ENCODE measurements at regions not wholly inside any gene's neighbourhood (a gene's known extent, or its start where the extent isn't known, plus 50 kb on each side); places are given as distances from the start of the nearest gene placed in this dataset.

DNA sequence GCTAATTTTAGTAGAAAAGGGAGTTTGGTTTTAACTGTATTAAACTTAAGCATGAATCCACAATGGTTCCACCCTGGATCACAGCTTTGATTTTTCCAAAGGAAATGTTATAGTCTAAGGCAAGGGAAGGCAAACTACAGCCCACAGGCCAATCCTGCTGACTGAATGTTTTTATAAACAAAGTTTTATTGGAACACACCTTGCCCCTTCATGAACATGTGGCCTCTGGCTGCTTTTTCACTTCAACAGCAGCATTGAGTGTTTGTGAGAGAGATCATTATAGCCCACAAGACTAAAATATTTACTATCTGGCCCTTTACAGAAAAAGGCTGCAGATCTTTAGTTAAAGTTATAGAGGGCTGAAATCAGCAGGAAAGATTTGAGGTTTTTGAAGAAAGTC, 198.7 kb downstream of the IRS2 start:
- intact Hi-C loops (cut with micrococcal nuclease; ENCODE audit: unreplicated experiment) (no loop called here), in situ Hi-C loops (cut with MboI) (no loop called here)
- Histone ChIP-seq H3K27ac (ENCODE audit: control insufficient read depth, insufficient read depth) (no peak overlapping the region), H3K4me2 (ENCODE audit: control insufficient read depth, insufficient read depth) (no peak overlapping the region), H3K4me3 (no peak overlapping the region), H3K4me1 (ENCODE audit: control insufficient read depth, insufficient read depth, low read length) (no peaks in the 10 kb centered on the region), H3K79me2 (ENCODE audit: control insufficient read depth, insufficient read depth, low read length) (no peaks in the 10 kb centered on the region), H3K9ac (ENCODE audit: control insufficient read depth, insufficient read depth, low read length) (no peak overlapping the region), H3K36me3 (ENCODE audit: control insufficient read depth in 2 of 2, insufficient read depth in 2 of 2, low read length in 1 of 2) (no peaks in the 10 kb centered on the region), H2AFZ (ENCODE audit: control insufficient read depth, low read depth, low read length) (no peak overlapping the region), H3K27me3 (replicated peaks in 1 of 2; ENCODE audit: control insufficient read depth in 2 of 2, insufficient read depth in 2 of 2, low read length in 1 of 2) (no peaks in the 10 kb centered on the region), H3K9me3 (replicated peaks; ENCODE audit: control insufficient read depth, insufficient read depth, low read length) (no peaks in the 10 kb centered on the region), H4K20me1 (ENCODE audit: control insufficient read depth, insufficient read depth) (no peaks in the 10 kb centered on the region)
- BruUV-seq (replicated peaks) = no TSS peak
- ChIA-PET RAD21 (ENCODE audit: unreplicated experiment) (no interaction called here), CTCF (no interaction called here), POLR2A (no interaction called here), SMC1A (ENCODE audit: uncharacterized antibody, unreplicated experiment) (no interaction called here)
- TF ChIP-seq ZZZ3 (IDR thresholded peaks at IDR 0.05; ENCODE audit: control insufficient read depth, insufficient read length, low read depth) = no peak
- TF ChIP-seq IRF4 (IDR thresholded peaks at IDR 0.05; ENCODE audit: low read depth, low read length) = no peak
- no peak for TF ChIP-seq ZNF24 (IDR thresholded peaks at IDR 0.05)
- ATAC-seq = no peak
- FAIRE-seq = no peak
- DNase-seq (ENCODE audit: low read depth, low spot score) = no peak

DNA sequence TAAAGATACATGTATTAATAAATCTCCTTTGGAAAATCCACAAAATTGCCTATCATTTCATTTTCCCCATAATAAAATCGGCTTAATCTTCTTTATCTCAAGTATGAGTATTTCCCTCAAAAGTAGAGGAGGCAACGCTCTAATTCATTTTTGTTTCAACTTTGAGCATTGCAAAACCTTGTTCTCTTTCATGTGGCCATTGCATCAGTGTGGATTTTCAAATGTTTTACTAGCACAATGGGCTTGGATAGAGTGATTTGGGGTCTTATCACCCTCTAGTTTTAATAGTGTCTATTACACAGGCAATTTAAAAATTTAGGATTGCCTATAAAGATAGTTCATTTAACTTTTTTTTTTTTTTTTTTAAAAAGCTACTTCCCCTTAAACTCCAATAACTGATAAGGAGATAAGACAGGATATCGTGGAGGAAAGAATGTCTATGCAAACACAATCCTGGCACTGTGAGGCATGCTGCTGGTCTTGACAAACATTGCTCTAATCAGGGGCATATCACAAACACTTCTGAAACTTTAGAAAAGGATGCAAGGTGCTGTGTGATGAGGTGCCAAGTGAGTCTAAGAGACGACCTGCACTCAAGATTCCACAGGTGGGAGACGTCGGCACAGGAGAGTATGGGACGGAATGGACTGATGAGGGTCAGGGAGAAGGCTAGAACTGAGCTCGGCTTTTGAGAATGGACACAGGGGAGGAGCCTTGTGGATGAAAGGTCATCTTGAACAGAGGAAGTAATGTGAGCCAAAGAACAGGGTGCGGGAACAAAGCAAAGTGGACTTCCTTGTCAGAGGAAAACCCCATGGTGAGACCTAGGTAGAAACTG, 199.7 kb downstream of the IRS2 start:
- no peak for DNase-seq (ENCODE audit: low read depth, low spot score)
- FAIRE-seq = no peak
- ChIA-PET SMC1A (ENCODE audit: uncharacterized antibody, unreplicated experiment) (interaction anchor here (0.5 kb wide), 1 partner anchor 508 kb away, joined by 3 read pairs; no protein-coding TSS in a partner anchor), POLR2A (no interaction called here), CTCF (no interaction called here), RAD21 (ENCODE audit: unreplicated experiment) (no interaction called here)
- intact Hi-C loops (cut with micrococcal nuclease; ENCODE audit: unreplicated experiment) = no loop called here
- Histone ChIP-seq H3K9me3 (replicated peaks; ENCODE audit: control insufficient read depth, insufficient read depth, low read length) (no peaks in the 10 kb centered on the region), H3K36me3 (ENCODE audit: control insufficient read depth in 2 of 2, insufficient read depth in 2 of 2, low read length in 1 of 2) (no peaks in the 10 kb centered on the region), H3K79me2 (ENCODE audit: control insufficient read depth, insufficient read depth, low read length) (no peaks in the 10 kb centered on the region), H2AFZ (ENCODE audit: control insufficient read depth, low read depth, low read length) (no peak overlapping the region), H3K4me2 (ENCODE audit: control insufficient read depth, insufficient read depth) (no peak overlapping the region), H3K27me3 (replicated peaks in 1 of 2; ENCODE audit: control insufficient read depth in 2 of 2, insufficient read depth in 2 of 2, low read length in 1 of 2) (no peaks in the 10 kb centered on the region), H3K4me3 (no peak overlapping the region), H3K27ac (ENCODE audit: control insufficient read depth, insufficient read depth) (no peak overlapping the region), H4K20me1 (ENCODE audit: control insufficient read depth, insufficient read depth) (no peaks in the 10 kb centered on the region), H3K4me1 (ENCODE audit: control insufficient read depth, insufficient read depth, low read length) (no peaks in the 10 kb centered on the region), H3K9ac (ENCODE audit: control insufficient read depth, insufficient read depth, low read length) (no peak overlapping the region)
- in situ Hi-C loops (cut with MboI) = no loop called here
- WGBS (ENCODE audit: insufficient coverage, insufficient replicate concordance, low lambda C conversion rate, missing lambda C conversion rate) = 45% methylated on average over 9 of the region's 9 CpGs
- ATAC-seq = no peak
- TF ChIP-seq E2F8 (IDR thresholded peaks at IDR 0.05; ENCODE audit: low read depth, partially characterized antibody) = no peak
- TF ChIP-seq SRF (IDR thresholded peaks at IDR 0.05; ENCODE audit: low read depth in 2 of 2, low read length in 2 of 2) = no peak
- no peak for TF ChIP-seq CBFB (IDR thresholded peaks at IDR 0.05; ENCODE audit: low read depth)
- no peak for TF ChIP-seq NKRF (conservative IDR thresholded peaks at IDR 0.05)
- no peak for TF ChIP-seq IKZF2 (IDR thresholded peaks at IDR 0.05)
- no peak for TF ChIP-seq ZBED1 (IDR thresholded peaks at IDR 0.05; ENCODE audit: borderline replicate concordance)
- TF ChIP-seq NRF1 (conservative IDR thresholded peaks at IDR 0.05; ENCODE audit: low read depth, low read length) = no peak
- no peak for TF ChIP-seq SREBF1 (IDR thresholded peaks at IDR 0.05; ENCODE audit: low read length)
- TF ChIP-seq IRF4 (IDR thresholded peaks at IDR 0.05; ENCODE audit: low read depth, low read length) = no peak
- no peak for TF ChIP-seq STAT3 (IDR thresholded peaks at IDR 0.05; ENCODE audit: low read depth, low read length)
- TF ChIP-seq RFX5 (IDR thresholded peaks at IDR 0.05; ENCODE audit: low read depth, low read length) = no peak
- TF ChIP-seq MYC (IDR thresholded peaks at IDR 0.05; ENCODE audit: insufficient read depth, insufficient read length, insufficient replicate concordance, low read length, severe bottlenecking) = no peak
- BruUV-seq (replicated peaks) = no TSS peak

Data from GM12878 (cell line).